H9 (cell line): ENCODE measurements at regions not wholly inside any gene's neighbourhood (a gene's known extent, or its start where the extent isn't known, plus 50 kb on each side); places are given as distances from the start of the nearest gene placed in this dataset.
"Not testable (repeated sequence)": the region's sequence is repeated elsewhere in the genome, so short reads cannot be mapped to it uniquely, and the experiment has no call there.

Source experiments
- DNase-seq: peaks from one replicate; pipeline ENCODE4 v3.0.0-alpha.2; 2017
- H2AFZ ChIP-seq: one replicate; pipeline ENCODE4 v1.6.1; 2013; ENCODE audit warnings: mild to moderate bottlenecking, low read length, control low read depth, moderate library complexity
- H2AK5ac ChIP-seq: 2 replicates; pipeline ENCODE4 v1.6.1; 2013; ENCODE audit warnings: low read length, control low read depth, mixed read lengths; ENCODE audit not compliant: insufficient read length
- H2BK120ac ChIP-seq: one replicate; pipeline ENCODE4 v1.6.1; 2013; ENCODE audit warnings: low read depth, mild to moderate bottlenecking, low read length, control low read depth, inconsistent platforms; ENCODE audit not compliant: poor library complexity, severe bottlenecking
- H2BK12ac ChIP-seq: 2 replicates; pipeline ENCODE4 v1.6.1; 2013; ENCODE audit warnings: low read length, control low read depth, mixed read lengths, low read depth; ENCODE audit not compliant: insufficient read length
- H2BK15ac ChIP-seq: 2 replicates; pipeline ENCODE4 v1.6.1; 2013; ENCODE audit warnings: low read depth, low read length, control low read depth
- H2BK20ac ChIP-seq: one replicate; pipeline ENCODE4 v1.6.1; 2013; ENCODE audit warnings: low read depth, mild to moderate bottlenecking, low read length, control low read depth, inconsistent platforms; ENCODE audit not compliant: poor library complexity, severe bottlenecking
- H2BK5ac ChIP-seq: 2 replicates; pipeline ENCODE4 v1.6.1; 2013; ENCODE audit warnings: low read length, control low read depth, mixed read lengths; ENCODE audit not compliant: insufficient read length
- H3K14ac ChIP-seq: 2 replicates; pipeline ENCODE4 v1.6.1; 2013; ENCODE audit warnings: low read length, control low read depth; ENCODE audit not compliant: insufficient read depth
- H3K18ac ChIP-seq: 2 replicates; pipeline ENCODE4 v1.6.1; 2013; ENCODE audit warnings: low read depth, mild to moderate bottlenecking, mixed read lengths, low read length, control low read depth; ENCODE audit not compliant: insufficient read length
- H3K23ac ChIP-seq: 2 replicates; pipeline ENCODE4 v1.6.1; 2013; ENCODE audit warnings: low read length, control low read depth, mixed read lengths, low read depth; ENCODE audit not compliant: insufficient read length
- H3K23me2 ChIP-seq: 2 replicates; pipeline ENCODE4 v1.6.1; 2013; ENCODE audit warnings: low read depth, mild to moderate bottlenecking, mixed read lengths, low read length, control low read depth; ENCODE audit not compliant: insufficient read length, poor library complexity, severe bottlenecking
- H3K27ac ChIP-seq: 2 replicates; pipeline ENCODE4 v1.5.1; 2013; ENCODE audit warnings: low read length, control low read depth, mixed read lengths, low read depth; ENCODE audit not compliant: insufficient read length
- H3K27me3 ChIP-seq: 2 replicates; pipeline ENCODE4 v1.6.1; 2013; ENCODE audit warnings: low read length, control low read depth, inconsistent platforms; ENCODE audit not compliant: insufficient read depth
- H3K4ac ChIP-seq: 2 replicates; pipeline ENCODE4 v1.6.1; 2013; ENCODE audit warnings: low read depth, mild to moderate bottlenecking, control low read depth, inconsistent platforms, low read length, moderate library complexity
- H3K4me1 ChIP-seq: 2 replicates; pipeline ENCODE4 v1.6.1; 2013; ENCODE audit warnings: low read length, control low read depth, inconsistent platforms; ENCODE audit not compliant: insufficient read depth
- H3K4me2 ChIP-seq: 2 replicates; pipeline ENCODE4 v1.6.1; 2013; ENCODE audit warnings: low read length, control low read depth, mixed read lengths; ENCODE audit not compliant: insufficient read length, insufficient read depth
- H3K56ac ChIP-seq: 2 replicates; pipeline ENCODE4 v1.6.1; 2013; ENCODE audit warnings: low read depth, mild to moderate bottlenecking, mixed read lengths, low read length, control low read depth; ENCODE audit not compliant: insufficient read length
- H3K79me1 ChIP-seq: 2 replicates; pipeline ENCODE4 v1.6.1; 2013; ENCODE audit warnings: low read depth, mild to moderate bottlenecking, moderate library complexity, low read length, control low read depth, inconsistent platforms; ENCODE audit not compliant: insufficient read depth, poor library complexity, severe bottlenecking
- H3K79me2 ChIP-seq: 2 replicates; pipeline ENCODE4 v1.6.1; 2013; ENCODE audit warnings: low read length, control low read depth, inconsistent platforms; ENCODE audit not compliant: insufficient read depth
- H3K9ac ChIP-seq: 2 replicates; pipeline ENCODE4 v1.6.1; 2013; ENCODE audit warnings: low read length, control low read depth, mixed read lengths; ENCODE audit not compliant: insufficient read length; ENCODE audit errors: extremely low read depth
- H3K9me3 ChIP-seq: one replicate; pipeline ENCODE4 v1.6.1; 2013; ENCODE audit warnings: low read depth, low read length, inconsistent platforms; ENCODE audit not compliant: control insufficient read depth
- H3T11ph ChIP-seq: one replicate; pipeline ENCODE4 v1.6.1; 2013; ENCODE audit warnings: mild to moderate bottlenecking, low read length, control low read depth, inconsistent platforms
- H4K20me1 ChIP-seq: one replicate; pipeline ENCODE4 v1.6.1; 2013; ENCODE audit not compliant: control insufficient read depth, insufficient read length, insufficient read depth
- H4K5ac ChIP-seq: 2 replicates; pipeline ENCODE4 v1.6.1; 2013; ENCODE audit warnings: low read depth, mild to moderate bottlenecking, mixed read lengths, low read length, control low read depth; ENCODE audit not compliant: insufficient read length
- H4K8ac ChIP-seq: replicated peaks from 2 replicates; pipeline ENCODE4 v1.6.1; 2013; ENCODE audit warnings: low read length, control low read depth, mixed read lengths, low read depth; ENCODE audit not compliant: insufficient read length
- H4K91ac ChIP-seq: 2 replicates; pipeline ENCODE4 v1.6.1; 2013; ENCODE audit warnings: low read depth, mild to moderate bottlenecking, moderate library complexity, mixed read lengths, low read length, control low read depth; ENCODE audit not compliant: insufficient read length
- H3K27ac Mint-ChIP-seq, 3 experiments: 2 replicates in 2 of 3; 3 replicates in 1 of 3; pipeline ENCODE4 v1.8.0; 2020 to 2021; ENCODE audit warnings: mixed read lengths in 3 of 3, mild to moderate bottlenecking in 1 of 3, moderate library complexity in 1 of 3
- H3K27me3 Mint-ChIP-seq: 2 replicates; pipeline ENCODE4 v1.8.0; 2021; ENCODE audit warnings: low read depth, mild to moderate bottlenecking, moderate library complexity, mixed read lengths
- H3K36me3 Mint-ChIP-seq, 3 experiments: 2 replicates in 2 of 3; 3 replicates in 1 of 3; pipeline ENCODE4 v1.8.0; 2020 to 2021; ENCODE audit warnings: low read depth in 3 of 3, mixed read lengths in 3 of 3; ENCODE audit not compliant: insufficient read depth in 1 of 3
- H3K4me1 Mint-ChIP-seq, 2 experiments: 2 replicates each; pipeline ENCODE4 v1.8.0; 2020; ENCODE audit warnings: mixed read lengths in 2 of 2
- H3K4me3 Mint-ChIP-seq, 2 experiments: 2 replicates in 1 of 2; 3 replicates in 1 of 2; pipeline ENCODE4 v1.8.0; 2020 to 2021; ENCODE audit warnings: mild to moderate bottlenecking in 2 of 2, mixed read lengths in 2 of 2, moderate library complexity in 1 of 2
- H3K9me3 Mint-ChIP-seq, 2 experiments: 2 replicates in 1 of 2; 3 replicates in 1 of 2; pipeline ENCODE4 v1.8.0; 2020; ENCODE audit warnings: mild to moderate bottlenecking in 2 of 2, mixed read lengths in 2 of 2, moderate library complexity in 1 of 2
- CTCF ChIP-seq: fragments of 200-600 bp; sonication (generic); conservative IDR thresholded peaks from 3 replicates; pipeline ENCODE4 v1.8.0; 2021; ENCODE audit warnings: antibody characterized with exemption, mild to moderate bottlenecking
- WGBS: extraction: QIAGEN DNeasy Blood & Tissue Kit; methylation state at CpG from one replicate; pipeline ENCODE4 v1.1.7; 2013; ENCODE audit warnings: missing lambda C conversion rate, low lambda C conversion rate, mixed read lengths; ENCODE audit not compliant: insufficient read length; ENCODE audit errors: extremely low coverage; 5-methylcytosine and 5-hydroxymethylcytosine counted together

- Histone ChIP-seq H3K14ac (no peak overlapping the region), H3K27me3 (no peaks in the 10 kb centered on the region), H3K9ac (no peak overlapping the region), H3K23ac (no peak overlapping the region), H3K18ac (no peak overlapping the region), H4K5ac (no peak overlapping the region), H2BK12ac (no peak overlapping the region), H3K79me1 (no peaks in the 10 kb centered on the region), H2AFZ (no peak overlapping the region), H2BK120ac (no peak overlapping the region), H3K4me1 (no peaks in the 10 kb centered on the region), H3K4me2 (no peak overlapping the region), H3K27ac (no peak overlapping the region), H3K23me2 (no peaks in the 10 kb centered on the region), H3K79me2 (no peaks in the 10 kb centered on the region), H3K56ac (no peak overlapping the region), H2AK5ac (no peak overlapping the region), H4K91ac (no peak overlapping the region), H2BK15ac (no peak overlapping the region), H2BK20ac (no peak overlapping the region), H3K4ac (no peak overlapping the region), H3K9me3 (no peaks in the 10 kb centered on the region), H3T11ph (no peak overlapping the region), H4K8ac (no peak overlapping the region), H2BK5ac (no peak overlapping the region), H4K20me1 (no peaks in the 10 kb centered on the region)
- Mint-ChIP-seq H3K36me3 (peaks cover 0 to 6% (median 3%) of the 10 kb centered on the region in 3 experiments; a peak in 3 of 7 replicates), H3K27me3 (peaks cover 4% of the 10 kb centered on the region), H3K4me3 (no peak overlapping the region), H3K27ac (no peak overlapping the region), H3K4me1 (no peaks in the 10 kb centered on the region), H3K9me3 (peaks cover 20 to 24% of the 10 kb centered on the region in 2 experiments)
- no CpG with 5 or more reads among the region's 2 CpGs for WGBS
- TF ChIP-seq CTCF, result no peak
- no peak for DNase-seq
Observed at GRCh38 chr5:174472956-174473355, 251.4 kb upstream of the MSX2 start.

- H4K91ac ChIP-seq, H3K4ac ChIP-seq, H3K18ac ChIP-seq, H3K27ac Mint-ChIP-seq, H2BK15ac ChIP-seq, H2BK5ac ChIP-seq, H3K4me1 ChIP-seq, H2BK12ac ChIP-seq, H4K20me1 ChIP-seq, H4K8ac ChIP-seq, H2AFZ ChIP-seq, H3K4me1 Mint-ChIP-seq, H3K4me2 ChIP-seq, H3K36me3 Mint-ChIP-seq, H2AK5ac ChIP-seq, H2BK20ac ChIP-seq, H3K9ac ChIP-seq, H3K79me1 ChIP-seq, H2BK120ac ChIP-seq, H3K27me3 ChIP-seq, H3T11ph ChIP-seq, H3K9me3 ChIP-seq, H3K4me3 Mint-ChIP-seq, H4K5ac ChIP-seq, H3K27ac ChIP-seq, H3K27me3 Mint-ChIP-seq, DNase-seq, H3K56ac ChIP-seq, H3K14ac ChIP-seq, H3K23ac ChIP-seq, H3K79me2 ChIP-seq, H3K23me2 ChIP-seq: not testable (repeated sequence)
- WGBS, result no CpG with 5 or more reads among the region's 3 CpGs
- H3K9me3 Mint-ChIP-seq, result peaks cover 36 to 37% of the 10 kb centered on the region in 2 experiments
Observed at GRCh38 chr5:174476001-174476400, 248.4 kb upstream of the MSX2 start.
